Stimulated activated CD8-positive, alpha-beta memory T cell treated with anti-CD3 and anti-CD28 coated beads, Interleukin-7, amount 100 ng/mL, for 48 hours (primary cell): ENCODE measurements at regions not wholly inside any gene's neighbourhood (a gene's known extent, or its start where the extent isn't known, plus 50 kb on each side); places are given as distances from the start of the nearest gene placed in this dataset.

Source experiments
- DNase-seq, 2 donors: peaks; one replicate each; pipeline ENCODE4 v3.0.0-alpha.2; 2020; ENCODE audit warnings: low read depth in 1 of 2; ENCODE audit errors: extremely low read depth in 1 of 2

GRCh38 chr7:94222516-94222915 lies 172.2 kb upstream of the COL1A2 start:
- no peak for DNase-seq

GRCh38 chr7:94223375-94224084 lies 171.2 kb upstream of the COL1A2 start:
- DNase-seq, result no peak

DNA sequence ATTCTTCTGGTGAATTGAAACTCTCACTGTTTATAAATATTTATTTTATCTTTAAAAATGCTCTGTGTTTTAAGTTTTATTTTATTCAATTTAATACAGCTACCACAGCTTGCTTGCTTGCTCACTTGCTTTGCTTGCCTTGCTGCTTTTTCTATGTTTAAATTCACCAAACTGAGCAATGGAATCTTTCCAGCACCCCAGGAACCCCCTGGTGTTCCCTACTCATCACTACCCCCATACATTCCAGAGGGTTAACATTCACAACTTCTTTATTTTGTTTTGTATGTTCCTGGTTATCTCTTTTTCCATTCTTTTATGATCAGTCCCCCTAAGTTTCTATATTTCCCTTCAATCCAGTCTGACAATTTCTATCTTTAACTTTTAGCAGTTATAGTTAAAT lies 166.5 kb upstream of the COL1A2 start:
- DNase-seq, result no peak

DNA sequence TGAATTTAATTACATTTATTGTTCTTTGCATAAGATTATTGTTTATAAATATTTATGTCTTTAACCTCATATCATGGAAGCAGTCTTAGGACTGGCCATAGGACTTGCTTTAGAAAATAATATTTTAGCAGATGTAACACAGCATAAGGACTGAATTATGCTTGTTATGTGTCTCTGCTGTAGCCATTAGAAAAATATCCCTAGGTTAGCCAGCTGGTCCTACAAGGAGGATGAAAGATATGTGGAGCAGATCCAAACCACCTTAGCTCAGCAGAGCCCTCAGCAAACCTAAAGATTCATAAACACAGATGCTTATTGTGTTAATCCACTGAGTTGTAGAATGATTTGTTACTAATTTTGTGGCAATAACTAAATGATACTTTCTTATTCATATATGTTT lies 166.0 kb upstream of the COL1A2 start:
- no peak for DNase-seq

- DNase-seq, result no peak
These were observed 163.4 kb upstream of the COL1A2 start for GRCh38 chr7:94231305-94231704.

GRCh38 chr7:94236960-94237359 lies 157.7 kb upstream of the COL1A2 start:
- no peak for DNase-seq

GRCh38 chr7:94237417-94237816 lies 157.3 kb upstream of the COL1A2 start:
- DNase-seq, result no peak

- no peak for DNase-seq
These were observed 154.9 kb upstream of the COL1A2 start for GRCh38 chr7:94239661-94240234.

DNA sequence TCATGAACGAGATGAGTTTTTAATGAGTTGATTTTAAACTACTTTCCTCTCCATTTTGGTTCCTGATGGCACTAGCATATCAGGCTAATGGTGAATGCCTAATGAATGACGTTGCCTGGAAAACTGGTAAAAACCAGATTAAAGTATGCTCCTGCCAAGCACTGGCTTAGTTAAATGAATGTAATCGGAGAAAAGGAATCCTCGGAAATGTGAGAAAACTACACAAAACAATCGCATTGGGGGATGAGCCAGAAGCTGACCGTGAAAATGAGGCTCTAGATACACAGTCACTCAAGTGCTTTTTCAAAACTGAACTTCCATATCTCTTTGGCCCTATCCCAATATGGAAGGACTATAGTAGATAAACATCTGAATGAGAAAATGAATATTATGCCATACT lies 153.8 kb upstream of the COL1A2 start:
- no peak for DNase-seq

DNA sequence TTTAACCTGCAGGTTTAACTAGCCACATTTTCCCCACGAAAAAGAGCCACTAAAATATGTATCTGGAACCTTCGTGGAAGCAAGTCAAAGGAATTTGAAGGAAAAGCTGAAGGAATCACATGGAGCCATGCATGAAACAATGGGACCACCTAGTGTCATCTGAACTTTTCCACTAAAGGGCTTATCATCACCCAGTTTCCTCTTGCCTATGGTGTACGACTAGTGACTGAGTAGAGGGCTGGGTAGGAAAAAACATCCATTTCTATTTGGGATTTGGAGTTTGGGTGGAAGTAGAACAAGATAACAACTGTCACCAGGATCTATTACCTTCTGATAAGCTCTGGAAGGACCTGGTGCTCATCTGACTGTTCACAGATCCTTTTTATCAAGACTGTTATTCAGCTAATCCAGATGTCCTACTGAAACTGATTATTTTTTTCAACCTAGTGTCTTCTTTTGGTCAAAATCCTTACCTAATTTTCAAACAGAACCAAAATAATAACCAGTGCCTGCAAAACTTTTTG lies 153.2 kb upstream of the COL1A2 start:
- no peak for DNase-seq

GRCh38 chr7:94243066-94243711 lies 151.5 kb upstream of the COL1A2 start:
- DNase-seq, result no peak

- no peak for DNase-seq
These were observed 149.9 kb upstream of the COL1A2 start for GRCh38 chr7:94244760-94245159.

GRCh38 chr7:94245500-94245899 lies 149.2 kb upstream of the COL1A2 start:
- DNase-seq, result no peak

- no peak for DNase-seq
These were observed 146.7 kb upstream of the COL1A2 start for GRCh38 chr7:94247970-94248369.

- no peak for DNase-seq
These were observed 145.1 kb upstream of the COL1A2 start for GRCh38 chr7:94249631-94250030.

GRCh38 chr7:94250124-94250523 lies 144.6 kb upstream of the COL1A2 start:
- DNase-seq, result no peak

- DNase-seq, result no peak
These were observed 143.7 kb upstream of the COL1A2 start for GRCh38 chr7:94250987-94251386.

GRCh38 chr7:94252124-94252523 lies 142.6 kb upstream of the COL1A2 start:
- no peak for DNase-seq

GRCh38 chr7:94252971-94253370 lies 141.7 kb upstream of the COL1A2 start:
- DNase-seq, result no peak

DNA sequence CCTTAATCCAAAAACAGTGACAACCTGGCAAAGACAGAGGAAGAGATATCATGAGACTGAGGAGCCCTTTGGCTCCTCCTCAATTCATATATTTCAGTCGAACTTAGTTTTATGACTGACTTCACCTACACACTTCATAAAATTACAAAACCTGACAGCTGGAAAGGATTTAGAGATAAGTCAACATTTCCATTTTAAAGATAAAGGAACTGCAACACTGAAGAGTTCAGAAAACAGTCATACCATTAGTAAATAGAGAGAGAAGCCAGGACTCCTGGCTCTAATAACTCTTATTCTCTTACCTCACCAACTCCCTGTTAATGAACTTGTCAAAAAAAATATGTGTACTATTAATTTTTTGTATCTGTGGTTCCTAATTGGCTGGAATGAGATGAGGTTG lies 141.0 kb upstream of the COL1A2 start:
- no peak for DNase-seq

DNA sequence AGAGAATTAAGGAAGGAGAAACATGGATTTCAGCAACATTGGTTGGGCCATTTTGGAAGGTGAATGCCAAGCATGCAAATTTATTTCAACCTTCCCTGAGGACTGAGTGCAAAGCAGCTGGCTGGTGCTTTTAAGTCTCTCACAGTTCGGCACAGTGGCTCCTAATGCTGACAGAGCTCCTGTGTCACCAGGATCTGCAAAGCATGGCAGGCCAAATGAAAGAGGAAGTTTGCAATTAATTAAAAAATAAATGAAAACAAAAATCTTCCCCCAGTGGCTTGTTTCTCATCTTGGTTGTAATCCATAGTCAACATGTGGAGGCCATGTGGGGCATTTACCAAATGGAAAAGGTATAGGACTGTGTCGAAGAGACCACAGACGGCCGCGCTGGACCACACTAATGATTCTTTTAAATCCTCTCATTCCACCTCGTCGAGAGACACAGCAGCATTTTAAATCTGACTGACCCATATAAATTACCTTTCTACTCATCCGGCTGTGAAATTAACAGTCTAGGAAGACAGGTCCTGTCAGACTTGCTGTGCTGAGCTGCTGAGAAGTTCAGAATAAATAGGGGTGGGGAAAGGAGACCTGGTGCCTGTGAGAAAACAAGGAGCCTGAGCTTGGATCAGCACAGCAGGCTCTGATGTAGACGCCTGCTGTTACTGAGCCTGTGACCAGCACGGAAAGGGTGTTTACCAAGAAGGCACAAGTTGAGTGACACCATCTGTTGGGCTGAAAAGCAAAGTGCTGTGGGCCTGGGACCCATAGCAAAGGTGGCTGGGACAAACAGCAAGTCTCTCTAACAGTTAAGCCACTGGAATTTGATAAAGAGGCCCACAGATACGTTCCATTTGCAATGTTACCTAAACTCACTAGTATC lies 136.0 kb upstream of the COL1A2 start:
- DNase-seq, result no peak
